Left forelimb (tissue), 1 donor: ENCODE measurements at regions not wholly inside any gene's neighbourhood (a gene's known extent, or its start where the extent isn't known, plus 50 kb on each side); places are given as distances from the start of the nearest gene placed in this dataset.

Source experiments
- DNase-seq: peaks from one replicate; pipeline ENCODE4 v3.0.0-alpha.2; 2018; ENCODE audit warnings: low spot score

DNA sequence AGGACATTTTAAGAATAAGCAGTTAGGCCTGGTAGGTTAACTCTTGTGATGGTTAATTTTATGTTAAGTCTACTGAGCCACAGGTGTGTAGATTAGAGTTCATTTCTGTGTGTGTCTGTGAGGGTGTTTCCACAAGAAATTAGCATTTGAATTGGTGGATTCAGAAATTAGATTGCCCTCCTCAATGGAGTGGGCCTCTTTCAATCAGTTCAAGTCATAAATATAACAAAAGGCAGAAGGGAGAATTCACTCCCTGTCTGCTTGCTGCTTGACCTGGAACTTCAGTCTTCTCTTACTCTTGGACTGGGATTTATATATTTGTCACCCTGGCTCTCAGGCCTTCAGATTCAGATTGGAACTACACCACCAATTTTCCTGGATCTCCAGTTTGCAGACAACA lies 55.3 kb upstream of the POM121L12 start:
- no peak for DNase-seq

DNA sequence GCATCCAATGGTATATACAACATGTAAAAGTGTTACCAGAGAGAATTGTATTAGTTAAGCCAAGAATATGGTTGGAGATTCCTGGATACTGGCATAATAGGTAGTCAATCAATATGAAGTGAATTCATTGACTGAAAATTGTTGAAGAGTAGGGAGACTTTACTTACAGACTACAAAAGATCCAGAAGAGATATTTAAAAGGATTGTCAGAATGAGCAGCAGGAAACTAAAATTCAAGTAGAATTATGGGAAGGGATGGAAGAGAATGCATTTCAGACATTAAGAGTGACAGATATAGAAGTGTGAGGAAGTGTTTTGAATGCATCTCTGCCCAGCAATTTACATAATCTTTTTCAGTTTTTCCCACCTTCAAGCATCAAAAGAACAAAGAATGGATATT lies 62.3 kb upstream of the POM121L12 start:
- DNase-seq, result no peak

DNA sequence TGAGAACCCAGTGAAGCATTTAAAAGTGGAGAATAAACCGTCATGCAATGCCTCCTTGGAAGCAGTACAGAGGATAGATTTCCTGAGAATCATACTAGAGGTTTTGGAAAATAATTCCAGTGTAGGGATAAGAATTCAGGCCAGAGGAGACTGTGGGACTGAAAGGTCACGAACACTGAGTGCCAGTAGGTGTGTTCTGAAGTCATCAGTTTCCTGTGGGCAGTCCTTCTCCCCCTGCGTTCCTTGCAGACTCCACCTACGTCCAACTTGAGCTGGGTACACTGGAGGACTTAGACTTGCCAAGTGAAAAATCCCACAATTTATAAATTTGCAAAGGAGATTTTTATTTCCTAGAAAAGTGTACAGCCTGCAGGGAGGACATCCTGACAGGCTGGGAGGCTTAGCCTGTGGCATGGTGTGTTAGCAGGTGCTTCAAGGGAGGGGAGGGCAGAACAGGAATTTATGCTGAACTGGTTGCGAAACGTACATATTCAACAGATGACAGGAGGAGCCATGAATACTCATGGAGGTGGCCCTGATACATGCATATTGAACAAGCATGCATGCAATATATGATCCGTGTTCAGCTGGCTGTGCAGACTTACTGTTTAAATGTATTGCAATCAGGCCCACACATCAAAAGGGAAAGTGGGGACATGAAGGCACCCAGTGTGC lies 72.9 kb upstream of the POM121L12 start:
- DNase-seq, result no peak

DNA sequence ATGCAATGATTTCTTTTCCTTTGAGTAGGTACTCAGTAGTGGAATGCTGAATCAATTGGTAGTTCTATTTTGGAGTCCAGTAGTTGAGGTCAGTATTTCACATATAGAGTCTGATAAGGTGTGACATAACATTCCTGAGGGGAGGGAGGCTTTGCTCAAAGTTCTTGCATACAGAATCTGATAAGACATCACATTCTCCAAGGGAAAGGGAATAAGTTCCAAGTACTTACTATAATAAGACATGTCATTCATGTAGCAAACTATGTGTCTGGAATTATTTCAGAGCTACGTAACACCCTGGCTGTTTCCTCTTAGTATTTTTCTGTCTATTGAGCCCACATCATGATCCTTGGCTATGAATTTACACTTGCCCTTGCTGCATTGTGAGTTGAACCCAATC lies 74.3 kb upstream of the POM121L12 start:
- no peak for DNase-seq

DNA sequence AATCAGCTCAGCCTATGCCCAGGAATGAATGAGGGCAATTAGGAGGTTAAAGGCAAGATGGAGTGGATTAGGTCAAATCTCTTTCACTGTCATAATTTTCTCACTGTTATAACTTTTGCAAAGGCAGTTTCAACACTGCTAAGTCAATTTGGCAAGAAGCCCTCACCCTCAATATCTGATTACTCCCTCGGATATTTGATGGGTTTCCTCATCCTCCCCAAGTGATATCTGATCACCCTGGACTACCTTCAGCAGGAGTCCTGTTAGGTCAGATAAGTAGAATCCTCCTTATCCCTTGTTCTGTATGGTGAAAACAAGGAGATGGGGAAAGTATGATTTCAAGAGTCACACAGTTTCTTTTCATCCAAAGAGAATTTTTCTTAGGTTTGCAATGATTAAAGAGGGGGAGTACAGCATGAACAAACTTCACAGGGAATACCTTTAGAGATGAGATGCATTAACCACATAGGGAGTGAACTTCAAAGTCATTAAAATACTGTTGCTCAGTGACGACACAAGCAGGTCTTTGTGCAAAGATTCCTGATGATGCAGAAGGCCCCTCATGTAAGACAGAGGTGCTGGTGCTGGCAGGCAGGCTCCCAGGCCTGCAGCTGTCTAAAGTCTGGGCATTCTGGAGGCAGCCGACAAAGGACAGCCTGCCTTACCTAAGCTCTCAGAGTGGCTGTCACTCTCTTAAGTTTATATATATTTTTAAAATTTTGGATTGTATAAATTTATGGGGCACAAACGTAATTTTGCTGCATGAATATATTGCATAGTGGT lies 75.4 kb upstream of the POM121L12 start:
- no peak for DNase-seq

DNA sequence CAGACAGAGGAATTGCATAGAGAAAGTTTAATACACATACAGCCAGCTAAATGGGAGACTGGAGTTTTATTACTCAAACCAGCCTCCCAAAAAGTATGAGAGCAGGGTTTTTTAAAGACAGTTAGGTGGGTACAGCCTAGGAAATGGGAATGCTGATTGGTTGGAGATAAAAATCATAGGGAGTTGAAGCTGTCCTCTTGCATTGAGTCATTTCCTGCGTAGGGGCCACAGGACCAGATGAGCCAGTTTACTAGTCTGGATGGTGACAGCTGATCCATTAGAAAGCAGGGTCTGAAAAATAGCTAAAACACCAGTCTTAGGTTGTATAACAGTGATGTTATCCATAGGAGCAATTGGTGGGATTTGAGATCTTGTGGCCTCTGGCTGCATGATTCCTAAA lies 76.1 kb upstream of the POM121L12 start:
- DNase-seq, result no peak

DNA sequence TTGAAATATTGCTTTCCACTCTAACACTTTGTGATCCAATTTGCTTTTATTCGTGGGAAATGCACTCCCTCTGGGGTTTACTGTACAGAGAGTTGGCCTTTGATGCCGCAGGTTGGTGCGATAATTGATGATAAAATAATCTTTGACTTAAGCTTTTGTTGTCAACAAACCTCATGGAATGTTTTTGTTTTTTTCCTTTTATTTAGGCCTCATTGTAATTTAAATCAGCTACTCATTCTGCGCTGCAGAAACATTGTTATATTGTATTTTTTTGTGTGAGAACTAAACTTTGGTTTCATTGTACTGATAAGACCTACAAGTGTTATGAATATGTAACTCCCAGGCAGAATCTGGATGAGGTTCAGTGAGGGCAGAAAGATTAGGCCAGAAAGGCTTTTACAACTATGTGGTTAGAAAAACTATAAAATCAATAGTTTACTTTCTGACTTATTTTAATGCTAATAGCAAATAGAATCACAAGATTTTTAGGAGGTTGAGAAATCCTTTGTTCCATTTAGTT lies 76.8 kb upstream of the POM121L12 start:
- DNase-seq, result no peak

DNA sequence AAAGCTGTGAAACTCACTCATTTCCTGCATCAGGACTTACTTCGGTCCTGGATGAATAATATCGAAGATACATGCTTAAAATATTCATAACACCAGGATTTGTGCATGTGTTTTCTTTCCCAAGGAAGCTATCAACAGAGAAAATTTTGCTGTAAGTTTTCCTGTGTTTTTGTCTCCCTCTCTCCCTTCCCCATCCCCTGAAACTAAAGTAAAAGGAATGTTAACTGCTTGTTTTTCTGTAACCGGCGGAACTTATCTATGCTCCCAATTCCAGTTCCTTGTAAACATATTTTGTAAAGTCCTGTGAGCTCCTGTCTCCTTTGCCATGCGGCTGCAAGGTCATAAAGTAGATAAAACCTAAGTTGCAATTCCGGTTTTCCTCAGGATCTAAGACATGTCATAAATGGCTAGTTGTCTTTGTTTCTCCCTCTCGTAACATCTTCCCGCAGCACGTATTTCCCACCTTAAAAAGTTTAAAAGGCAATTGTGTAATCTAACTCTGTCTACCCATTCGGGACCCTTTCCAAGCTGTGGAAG lies 79.0 kb upstream of the POM121L12 start:
- DNase-seq, result no peak

DNA sequence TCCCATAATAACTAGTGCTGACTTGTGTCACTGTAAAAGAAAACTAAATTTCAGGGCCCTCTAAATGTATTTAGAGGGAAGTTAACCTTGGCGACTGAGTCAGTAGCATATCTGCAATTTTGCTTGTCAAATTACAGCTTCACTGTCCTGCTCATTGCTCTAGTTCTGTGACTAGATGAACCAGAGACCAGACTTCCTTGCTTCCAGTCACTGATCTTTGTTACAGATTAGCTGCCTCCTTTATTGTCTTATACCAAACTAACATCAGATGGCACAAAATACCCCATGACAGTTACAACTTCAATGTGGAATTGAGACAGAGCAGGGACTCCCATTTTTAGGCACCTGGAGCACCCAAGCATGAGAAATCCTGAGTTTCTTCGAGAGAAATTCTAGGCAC lies 79.9 kb upstream of the POM121L12 start:
- no peak for DNase-seq

DNA sequence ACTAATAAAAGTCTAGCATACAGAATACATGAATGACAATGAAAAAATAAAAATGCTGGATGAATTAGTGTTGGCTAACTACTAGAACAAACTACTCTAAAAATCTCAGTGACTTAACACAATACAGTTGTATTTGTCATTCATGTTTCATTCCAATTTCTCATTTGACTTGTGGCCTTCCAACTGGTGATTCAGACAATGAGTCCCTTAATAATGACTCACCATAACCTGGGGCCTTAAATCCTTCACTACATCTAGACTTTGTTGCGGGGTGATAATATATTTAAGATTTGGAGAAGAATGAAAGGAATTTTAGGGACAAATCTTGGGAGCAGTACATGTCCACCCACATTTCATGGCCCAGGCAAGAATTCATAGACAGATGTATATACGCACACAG lies 90.5 kb upstream of the POM121L12 start:
- no peak for DNase-seq

DNA sequence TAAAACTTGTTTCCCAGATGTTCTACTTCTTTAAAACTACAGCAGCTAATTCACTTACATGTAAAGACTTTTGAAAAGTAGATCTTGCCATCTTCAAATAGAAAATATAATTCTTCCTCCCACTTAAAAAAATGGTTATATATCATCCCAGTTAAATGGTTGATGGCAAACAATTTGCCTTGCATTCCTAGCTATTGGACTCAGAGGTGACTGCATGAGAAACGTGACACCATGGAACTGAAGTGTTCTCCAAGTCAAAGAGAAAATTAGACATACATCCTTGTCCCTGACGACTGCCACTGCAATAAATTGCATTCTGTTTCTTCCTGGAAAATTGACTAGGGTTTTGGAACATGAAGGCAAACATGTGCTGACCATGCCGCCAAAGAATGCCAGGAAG lies 95.0 kb upstream of the POM121L12 start:
- DNase-seq, result no peak

DNA sequence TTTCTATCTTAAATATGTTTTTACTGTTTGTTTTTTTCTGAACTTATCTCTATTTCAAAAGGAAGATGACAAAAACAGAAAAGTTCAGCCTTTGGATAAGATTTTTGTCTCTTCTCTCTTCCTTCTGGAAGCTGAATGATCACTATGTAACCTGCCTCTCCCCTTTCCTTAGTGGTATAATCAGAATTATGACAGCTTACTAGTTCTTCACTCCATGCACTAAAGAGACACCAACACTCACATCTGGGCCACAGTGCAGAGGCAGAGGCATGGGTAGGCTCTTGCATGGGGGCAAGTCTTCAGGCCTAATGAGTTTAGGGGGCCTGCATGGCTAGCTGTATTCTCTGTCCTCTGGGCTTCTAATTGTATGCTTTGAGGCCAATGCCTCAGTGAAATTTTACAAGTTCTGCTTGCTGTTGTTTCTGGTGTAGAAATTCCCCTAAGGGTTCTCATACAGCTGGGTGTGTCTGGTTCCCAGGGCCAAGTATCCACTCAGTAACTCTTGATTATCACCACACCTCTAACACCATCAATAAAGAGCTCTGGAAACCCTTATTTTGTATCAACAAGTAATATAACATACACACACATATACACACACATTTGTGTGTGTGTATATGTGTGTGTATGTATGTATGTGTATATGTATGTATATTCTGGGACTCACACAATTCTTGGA lies 96.8 kb upstream of the POM121L12 start:
- no peak for DNase-seq

DNA sequence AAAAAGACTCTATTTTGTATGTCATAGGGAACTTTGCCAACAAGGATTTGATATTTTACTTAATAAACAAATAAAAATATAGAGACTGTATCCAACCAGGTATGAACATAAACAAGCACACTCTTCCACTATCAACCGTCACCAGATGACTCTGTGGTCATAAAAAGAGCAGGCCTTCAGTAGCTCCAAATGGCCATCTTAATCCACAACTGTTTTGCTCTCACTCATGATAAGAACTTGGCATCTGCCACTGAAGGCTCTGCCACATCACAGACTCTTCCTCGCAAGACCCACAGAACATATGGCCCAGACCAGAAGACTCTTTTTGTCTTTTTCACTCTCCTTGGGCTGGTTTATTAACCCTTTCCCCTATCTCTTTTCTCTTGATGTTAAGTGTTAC lies 98.7 kb upstream of the POM121L12 start:
- DNase-seq, result no peak

DNA sequence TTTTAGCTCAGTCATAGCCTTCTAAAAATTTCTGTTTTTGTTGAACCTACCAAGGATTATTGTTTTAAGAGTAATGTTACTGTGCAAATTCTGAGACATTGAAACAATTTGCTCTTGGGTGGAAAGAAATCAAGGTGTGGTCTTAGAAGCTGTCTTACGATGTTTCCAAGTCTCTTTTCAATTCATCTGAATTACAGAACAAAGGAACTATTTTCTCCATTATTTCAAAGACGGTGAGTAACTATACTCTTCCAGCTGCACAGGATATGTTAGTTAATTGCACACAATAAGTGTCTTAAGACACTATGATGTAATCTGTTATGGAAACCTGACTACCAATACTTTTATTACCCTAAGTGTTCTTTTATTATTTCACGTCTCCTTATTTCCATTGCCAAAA lies 106.8 kb upstream of the POM121L12 start:
- no peak for DNase-seq

DNA sequence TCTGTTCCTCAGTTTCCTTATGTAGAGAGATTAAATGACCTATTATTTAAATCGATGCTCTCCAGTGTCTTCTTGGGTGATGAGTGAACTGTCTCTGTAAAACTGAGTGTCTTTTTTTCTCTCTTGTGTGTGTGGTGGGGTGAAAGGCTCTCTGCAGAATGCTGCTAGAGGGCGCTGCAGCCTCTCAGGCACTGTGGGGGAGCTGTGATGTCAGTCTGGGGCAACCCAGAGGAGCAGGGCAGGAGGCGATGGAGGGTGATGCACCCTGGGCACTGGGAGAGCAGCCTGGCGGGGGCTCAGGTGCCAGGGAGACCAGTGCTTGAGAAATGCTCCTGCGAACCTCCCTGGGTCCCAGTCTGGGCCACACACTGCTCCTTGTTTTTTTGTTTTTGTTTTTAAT lies 110.1 kb upstream of the POM121L12 start:
- no peak for DNase-seq

DNA sequence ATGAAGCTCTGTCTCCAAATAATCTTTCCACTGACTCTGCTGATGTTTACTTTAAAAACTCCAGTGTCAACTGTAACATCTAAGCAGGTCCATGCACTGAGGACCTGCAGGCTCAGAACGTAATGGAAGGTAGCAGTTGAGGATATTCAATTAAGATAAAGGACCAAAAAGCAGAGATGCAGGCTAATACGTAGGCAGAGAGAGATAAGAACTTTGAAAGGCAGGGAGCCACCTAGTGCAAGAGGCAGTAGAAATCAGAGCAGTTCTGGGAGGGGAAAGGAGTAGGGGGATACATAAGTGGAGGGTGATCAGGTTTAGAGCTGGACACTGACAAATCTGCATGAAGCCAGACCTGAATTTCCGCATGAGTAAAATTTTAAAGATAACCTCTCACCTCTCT lies 114.5 kb upstream of the POM121L12 start:
- no peak for DNase-seq

DNA sequence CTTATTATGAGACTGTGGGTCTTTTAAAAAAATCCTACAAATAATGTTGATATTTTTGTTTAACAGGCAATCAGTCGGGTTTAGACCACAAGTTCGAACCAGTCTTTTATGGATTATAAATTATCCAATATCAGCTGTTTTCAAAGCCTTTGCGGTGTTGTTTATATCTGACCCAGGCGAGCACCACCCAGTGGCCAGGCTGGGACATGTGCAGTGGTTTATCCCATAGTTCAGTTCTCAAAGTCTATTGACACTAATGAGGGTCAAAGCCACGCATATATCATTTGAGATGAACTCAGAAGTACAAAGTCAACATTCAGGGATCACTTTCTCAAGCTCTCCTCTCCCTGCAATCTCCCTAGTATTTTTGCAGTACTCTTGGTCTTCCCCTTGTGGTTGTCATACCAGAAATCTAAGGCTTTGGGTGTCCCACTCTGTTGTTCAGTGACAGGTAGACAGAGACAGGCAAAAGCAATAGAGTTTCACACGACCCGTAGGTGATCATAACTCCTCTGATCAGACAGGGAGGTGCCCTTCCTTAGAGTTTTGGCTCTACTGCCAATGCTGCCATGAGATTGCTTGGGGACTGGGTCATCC lies 117.4 kb upstream of the POM121L12 start:
- no peak for DNase-seq

DNA sequence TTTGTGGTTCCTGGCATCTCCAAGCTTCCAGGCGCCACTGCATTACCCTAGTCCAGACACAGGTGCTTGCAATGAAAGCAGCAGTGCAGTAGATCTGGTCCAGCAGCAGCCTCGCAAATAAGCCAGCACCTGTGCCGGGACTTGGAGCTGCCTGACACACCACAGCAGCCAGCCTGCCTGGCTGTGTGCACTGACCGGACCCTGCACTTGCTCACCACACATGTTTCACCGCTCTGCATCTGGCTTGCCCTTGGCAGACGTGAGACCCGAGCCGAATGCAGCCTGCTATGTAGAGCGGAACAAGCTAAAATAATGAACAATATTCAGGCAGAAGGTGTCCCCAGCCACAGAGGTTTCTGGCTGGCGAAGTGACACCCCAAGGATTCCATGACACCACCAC lies 123.6 kb upstream of the POM121L12 start:
- DNase-seq, result no peak

DNA sequence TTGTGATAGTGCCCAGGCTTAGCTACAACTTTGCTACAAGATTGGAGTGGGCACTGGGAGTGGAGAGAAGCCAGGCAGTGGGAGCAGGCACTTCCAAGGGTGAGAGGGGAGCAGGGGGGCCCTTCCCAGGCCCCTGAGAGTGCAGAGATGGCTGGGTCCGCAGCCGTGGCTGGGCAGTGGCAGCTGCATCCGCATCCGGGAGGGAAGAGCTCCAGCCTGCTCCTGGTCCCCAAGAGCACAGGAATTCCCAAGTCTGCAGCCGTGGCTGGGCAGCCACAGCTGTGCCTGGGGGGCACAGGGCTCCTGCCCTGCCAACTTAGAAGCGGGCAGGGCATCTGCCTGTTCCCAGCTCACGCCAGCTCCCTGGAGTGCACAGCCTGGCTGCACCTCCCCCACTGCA lies 124.1 kb upstream of the POM121L12 start:
- DNase-seq, result no peak

DNA sequence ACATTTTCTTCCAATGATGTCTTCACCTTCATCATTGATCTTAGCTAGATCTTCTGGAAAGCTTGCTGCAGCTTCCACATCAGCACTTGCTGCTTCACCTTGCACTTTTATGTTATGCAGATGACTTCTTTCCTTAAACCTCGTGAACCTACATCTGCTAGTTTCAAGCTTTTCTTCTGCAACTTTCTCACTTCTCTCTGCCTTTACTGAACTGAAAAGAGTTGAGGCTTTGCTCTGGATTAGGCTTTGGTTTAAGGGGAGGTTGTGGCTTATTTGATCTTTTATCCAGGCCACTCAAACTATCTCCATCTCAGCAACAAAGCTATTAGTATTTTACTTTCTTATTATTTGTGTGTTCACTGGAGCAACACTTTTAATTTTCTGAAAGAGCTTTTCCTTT lies 125.5 kb upstream of the POM121L12 start:
- no peak for DNase-seq

DNA sequence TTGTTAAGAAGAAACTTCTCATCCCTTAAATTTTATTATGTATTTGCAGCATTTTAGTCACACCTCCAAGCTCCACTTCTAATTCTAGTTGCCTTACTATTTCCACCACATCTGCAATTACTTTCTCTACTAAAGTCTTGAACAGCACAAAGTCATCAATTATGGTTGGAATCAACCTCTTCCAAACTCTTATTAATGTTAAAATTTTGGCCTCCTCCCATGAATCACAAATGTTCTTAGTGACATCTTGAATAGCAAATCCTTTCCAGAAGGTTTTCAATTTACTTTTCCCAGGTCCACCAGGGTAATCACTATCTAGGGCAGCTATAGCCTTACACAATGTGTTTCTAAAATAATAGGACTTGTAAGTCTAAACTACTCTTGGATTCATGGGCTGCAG lies 126.3 kb upstream of the POM121L12 start:
- no peak for DNase-seq

DNA sequence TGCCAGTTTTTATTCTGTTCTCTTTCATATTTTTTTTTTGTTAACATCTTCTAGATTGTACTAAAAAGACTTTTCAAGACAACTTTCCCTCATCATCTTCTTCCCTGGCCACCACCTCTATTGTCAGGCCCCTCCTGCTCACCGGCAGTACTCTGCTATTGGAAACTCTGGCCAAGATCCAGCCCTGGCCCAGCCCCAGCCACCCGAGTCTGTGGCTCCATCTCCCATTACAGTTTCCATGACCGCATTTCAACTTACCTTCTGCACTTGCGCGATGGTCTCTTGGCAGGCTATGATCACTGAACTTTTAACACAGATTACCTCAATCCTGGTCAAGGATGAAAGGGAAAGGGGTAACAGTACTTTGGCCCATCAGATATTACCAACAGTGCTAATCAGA lies 137.7 kb upstream of the POM121L12 start:
- DNase-seq, result no peak
